GM12878 (cell line): ENCODE measurements at regions not wholly inside any gene's neighbourhood (a gene's known extent, or its start where the extent isn't known, plus 50 kb on each side); places are given as distances from the start of the nearest gene placed in this dataset.

ENCODE experiments used
- ATAC-seq: fragments of 200-7000 bp; cut with Tn5 transposase; 3 replicates; pipeline ENCODE4 v1.9.1; 2020; ENCODE audit warnings: mild to moderate bottlenecking, moderate library complexity
- BruUV-seq: library from RNA; stranded (reverse); fragments of 400-500 nt; replicated peaks from 2 replicates; lab custom pipeline; 2021; lab: Mats Ljungman, UMichigan
- CTCF ChIA-PET: fragments of 300-600 bp; sonication (Branson Sonifier 250); formaldehyde crosslinking; extraction: SDS; loops from one replicate; lab custom pipeline; 2021; ENCODE audit warnings: inconsistent platforms; lab: Yijun Ruan, JAX
- POLR2A ChIA-PET: fragments of 350-600 bp; formaldehyde crosslinking; extraction: SDS; loops from one replicate; lab custom pipeline; 2021; ENCODE audit warnings: inconsistent platforms; lab: Charles Lee
- RAD21 ChIA-PET: fragments of 300-600 bp; sonication (Branson Sonifier 250); formaldehyde crosslinking; loops from one replicate; lab custom pipeline; 2023; ENCODE audit warnings: antibody characterized with exemption; ENCODE audit not compliant: unreplicated experiment; lab: Charles Lee
- SMC1A ChIA-PET: fragments of 300-600 bp; sonication (Branson Sonifier 250); formaldehyde crosslinking; loops from one replicate; lab custom pipeline; 2023; ENCODE audit not compliant: unreplicated experiment, uncharacterized antibody; lab: Charles Lee
- DNase-seq: peaks from one replicate; pipeline ENCODE4 v3.0.0-alpha.2; 2011; ENCODE audit warnings: low read depth, low spot score
- FAIRE-seq: peaks from 3 replicates; lab custom pipeline; 2011; peaks lifted over from hg19 to GRCh38; lab: Jason Lieb, UNC
- H2AFZ ChIP-seq: 2 replicates; pipeline ENCODE4 v1.6.0; 2011; ENCODE audit warnings: low read depth, low read length, control low read depth; ENCODE audit not compliant: control insufficient read depth
- H3K27ac ChIP-seq: 2 replicates; pipeline ENCODE4 v1.5.1; 2011; ENCODE audit warnings: control low read depth; ENCODE audit not compliant: control insufficient read depth, insufficient read depth
- H3K27me3 ChIP-seq, 2 experiments: replicated peaks in 1 of 2; 2 replicates each; pipeline versions ENCODE4 v1.6.0 to v1.6.1; 2011; ENCODE audit warnings: low read length in 1 of 2; ENCODE audit not compliant: control insufficient read depth in 2 of 2, insufficient read depth in 2 of 2
- H3K36me3 ChIP-seq, 2 experiments: 2 replicates each; pipeline ENCODE4 v1.5.1; 2011; ENCODE audit warnings: low read length in 1 of 2; ENCODE audit not compliant: control insufficient read depth in 2 of 2, insufficient read depth in 2 of 2
- H3K4me1 ChIP-seq: 2 replicates; pipeline ENCODE4 v1.6.1; 2011; ENCODE audit warnings: mild to moderate bottlenecking, low read length, moderate library complexity, mixed read lengths; ENCODE audit not compliant: control insufficient read depth, insufficient read depth
- H3K4me2 ChIP-seq: 2 replicates; pipeline ENCODE4 v1.6.0; 2011; ENCODE audit warnings: control low read depth; ENCODE audit not compliant: control insufficient read depth, insufficient read depth
- H3K4me3 ChIP-seq: fragments of 200-600 bp; sonication (generic); 2 replicates; pipeline ENCODE4 v1.5.1; 2016
- H3K79me2 ChIP-seq: 2 replicates; pipeline ENCODE4 v1.6.0; 2011; ENCODE audit warnings: low read length; ENCODE audit not compliant: control insufficient read depth, insufficient read depth
- H3K9ac ChIP-seq: 2 replicates; pipeline ENCODE4 v1.8.0; 2011; ENCODE audit warnings: low read length, control low read depth, mixed read lengths; ENCODE audit not compliant: control insufficient read depth, insufficient read depth
- H3K9me3 ChIP-seq: replicated peaks from 3 replicates; pipeline ENCODE4 v1.5.1; 2011; ENCODE audit warnings: mild to moderate bottlenecking, low read length; ENCODE audit not compliant: control insufficient read depth, insufficient read depth
- H4K20me1 ChIP-seq: 2 replicates; pipeline ENCODE4 v1.6.0; 2011; ENCODE audit not compliant: control insufficient read depth, insufficient read depth
- CHD1 ChIP-seq: IDR thresholded peaks from 2 replicates; pipeline ENCODE4 v1.6.1; 2012; ENCODE audit warnings: low read depth, low read length, improper control_type of control experiment
- EGR1 ChIP-seq, 2 experiments: IDR thresholded peaks; 1 replicate in 1 of 2; 2 replicates in 1 of 2; pipeline ENCODE4 v1.6.1; 2011 to 2012; ENCODE audit warnings: low read depth in 2 of 2, low read length in 2 of 2, borderline replicate concordance in 1 of 2, mild to moderate bottlenecking in 1 of 2, moderate library complexity in 1 of 2
- FOS ChIP-seq: IDR thresholded peaks from 3 replicates; pipeline ENCODE4 v1.6.1; 2011; ENCODE audit warnings: borderline replicate concordance; ENCODE audit not compliant: insufficient read length; ENCODE audit errors: extremely low read depth
- HDAC2 ChIP-seq: fragments of 200-600 bp; sonication (generic); IDR thresholded peaks from 2 replicates; pipeline ENCODE4 v1.6.1; 2017
- HDAC6 ChIP-seq: fragments of 200-600 bp; sonication (generic); IDR thresholded peaks from one replicate; pipeline ENCODE4 v1.8.0; 2017; ENCODE audit warnings: antibody characterized with exemption; ENCODE audit not compliant: unreplicated experiment
- IRF3 ChIP-seq: fragments of 450-650 bp; IDR thresholded peaks from 2 replicates; pipeline ENCODE4 v1.6.1; 2014; ENCODE audit warnings: mild to moderate bottlenecking
- NFIC ChIP-seq: IDR thresholded peaks from 2 replicates; pipeline ENCODE4 v1.6.1; 2012; ENCODE audit warnings: low read depth, mild to moderate bottlenecking, inconsistent platforms, low read length, moderate library complexity
- RB1 ChIP-seq: fragments of 450-650 bp; formaldehyde crosslinking; IDR thresholded peaks from 2 replicates; pipeline ENCODE4 v1.6.1; 2017; ENCODE audit warnings: mild to moderate bottlenecking, borderline replicate concordance
- SIN3A ChIP-seq: IDR thresholded peaks from 2 replicates; pipeline ENCODE4 v1.6.1; 2012; ENCODE audit warnings: low read depth, low read length, improper control_type of control experiment
- SMARCA5 ChIP-seq: fragments of 450-650 bp; IDR thresholded peaks from 2 replicates; pipeline ENCODE4 v1.6.1; 2017; ENCODE audit warnings: mild to moderate bottlenecking
- SREBF1 ChIP-seq: IDR thresholded peaks from 2 replicates; pipeline ENCODE4 v1.6.1; 2012; ENCODE audit warnings: mild to moderate bottlenecking, low read length
- SUZ12 ChIP-seq: fragments of 200-600 bp; sonication (generic); IDR thresholded peaks from one replicate; pipeline ENCODE4 v1.6.1; 2018; ENCODE audit warnings: antibody characterized with exemption, mild to moderate bottlenecking; ENCODE audit not compliant: unreplicated experiment
- TCF12 ChIP-seq: IDR thresholded peaks from 2 replicates; pipeline ENCODE4 v1.6.1; 2011; ENCODE audit warnings: low read depth, mild to moderate bottlenecking, low read length
- ZBED1 ChIP-seq: IDR thresholded peaks from 2 replicates; pipeline ENCODE4 v1.6.1; 2016; ENCODE audit warnings: borderline replicate concordance
- WGBS: methylation state at CpG from one replicate; pipeline ENCODE4 v1.1.6; 2016; ENCODE audit warnings: low lambda C conversion rate; ENCODE audit not compliant: insufficient replicate concordance, insufficient coverage; ENCODE audit errors: missing lambda C conversion rate; 5-methylcytosine and 5-hydroxymethylcytosine counted together
- in situ Hi-C: fragments of 300-500 bp; cut with MboI; formaldehyde crosslinking; loops from 9 replicates; pipeline ENCODE4 v1.14.3; 2018; ENCODE audit warnings: mixed read lengths
- intact Hi-C: fragments of 100-400 bp; cut with micrococcal nuclease; formaldehyde crosslinking; loops from one replicate; pipeline ENCODE4 v1.14.2; 2022; ENCODE audit not compliant: unreplicated experiment

- in situ Hi-C loops = no loop called here
- Histone ChIP-seq H4K20me1 (no peaks in the 10 kb centered on the region), H3K27ac (peak overlapping the region; percentile 94), H3K9ac (peak overlapping the region; percentile 90), H3K79me2 (peaks cover 50% of the 10 kb centered on the region), H3K4me2 (peak overlapping the region; percentile 90)
- no peak for FAIRE-seq
- intact Hi-C loops = loop anchor here (5.0 kb wide), 2 partner anchors 36 to 39 kb away; no protein-coding TSS in a partner anchor
- CTCF ChIA-PET = interaction anchor here (0.7 to 6.6 kb wide), 10 partner anchors 9 to 59 kb away, joined by 3 to 52 read pairs (median 6); a partner anchor contains a TSS
- TF ChIP-seq FOS (no peak), RB1 (peak; percentile 51; the same call in 1 of the 2 replicates), SUZ12 (no peak)
- TF ChIP-seq, all 136 proteins: peak for 1
- Histone ChIP-seq H3K27me3 (no peaks in the 10 kb centered on the region), H3K9me3 (no peaks in the 10 kb centered on the region), H3K36me3 (no peaks in the 10 kb centered on the region), H3K4me3 (peak overlapping the region; percentile 97; the same call in 1 of the 2 replicates), H2AFZ (0 out of 2 replicates have a peak overlapping the region, but pooled peaks have one; percentile 25), H3K4me1 (peaks cover 23% of the 10 kb centered on the region)
- ChIA-PET POLR2A (interaction anchor here (0.7 to 10.2 kb wide), 7 partner anchors 10 to 1035 kb away, joined by 3 to 260 read pairs (median 22); a partner anchor contains a TSS), SMC1A (interaction anchor here (0.9 to 10.7 kb wide), 11 partner anchors 10 to 63 kb away, joined by 3 to 280 read pairs (median 5); partner anchors contain the start of gene PTGR2), RAD21 (interaction anchor here (0.7 to 25.9 kb wide), 8 partner anchors 10 to 743 kb away, joined by 3 to 710 read pairs (median 4); partner anchors contain the start of gene PTGR2)
- DNase-seq (no peak), ATAC-seq (no peak)
- no TSS peak for BruUV-seq
- 72% methylated on average over 4 of the region's 4 CpGs for WGBS
These were observed 63.4 kb upstream of the PTGR2 start for GRCh38 chr14:73788317-73788598.

GRCh38 chr14:73787486-73788316, 63.9 kb upstream of the PTGR2 start:
- ChIA-PET POLR2A (interaction anchor here (0.7 to 10.2 kb wide), 6 partner anchors 11 to 1034 kb away, joined by 3 to 260 read pairs (median 37); a partner anchor contains a TSS), RAD21 (interaction anchor here (0.6 to 25.9 kb wide), 9 partner anchors 11 to 742 kb away, joined by 3 to 710 read pairs (median 4); partner anchors contain the start of gene PTGR2), SMC1A (interaction anchor here (0.6 to 10.7 kb wide), 11 partner anchors 10 to 103 kb away, joined by 3 to 280 read pairs (median 5); partner anchors contain the start of gene PTGR2), CTCF (interaction anchor here (0.7 to 6.6 kb wide), 10 partner anchors 10 to 59 kb away, joined by 3 to 52 read pairs (median 6); a partner anchor contains a TSS)
- Histone ChIP-seq H3K79me2 (peaks cover 56% of the 10 kb centered on the region), H3K9ac (peak overlapping the region; percentile 90), H3K27me3 (no peaks in the 10 kb centered on the region), H3K9me3 (no peaks in the 10 kb centered on the region), H3K27ac (peak overlapping the region; percentile 94), H3K4me2 (peak overlapping the region; percentile 90), H4K20me1 (no peaks in the 10 kb centered on the region), H3K4me3 (peak overlapping the region; percentile 97), H2AFZ (peak overlapping the region; percentile 25), H3K36me3 (no peaks in the 10 kb centered on the region; a peak in 1 of 4 replicates), H3K4me1 (peaks cover 28% of the 10 kb centered on the region)
- FAIRE-seq (no peak), DNase-seq (no peak), ATAC-seq (peak; percentile 9)
- in situ Hi-C loops = no loop called here
- intact Hi-C loops = loop anchor here (2.0 to 5.0 kb wide), 3 partner anchors 35 to 59 kb away; no protein-coding TSS in a partner anchor
- BruUV-seq = TSS peak; percentile 71
- WGBS = under 1% methylated on average over 17 of the region's 17 CpGs
- TF ChIP-seq SREBF1 = no peak
- peak in 1 of 2 experiments; percentile 92; a peak in 2 of 3 replicates for TF ChIP-seq EGR1 (IDR thresholded peaks at IDR 0.05; ENCODE audit: borderline replicate concordance in 1 of 2, low read depth in 2 of 2, low read length in 2 of 2)
- no peak for TF ChIP-seq IRF3
- TF ChIP-seq TCF12 = 0 out of 2 replicates have a peak, but pooled peaks have one; percentile 3
- TF ChIP-seq HDAC6 = peak; percentile 14
- no peak for TF ChIP-seq HDAC2
- TF ChIP-seq SIN3A = 0 out of 2 replicates have a peak, but pooled peaks have one; percentile 26
- 0 out of 2 replicates have a peak, but pooled peaks have one; percentile 51 for TF ChIP-seq CHD1
- TF ChIP-seq SMARCA5 = no peak
- peak; percentile 51; the same call in 1 of the 2 replicates for TF ChIP-seq NFIC
- TF ChIP-seq ZBED1 = peak; percentile 30; the same call in 1 of the 2 replicates
